Liver (tissue), 3 donors: ENCODE measurements at regions not wholly inside any gene's neighbourhood (a gene's known extent, or its start where the extent isn't known, plus 50 kb on each side); places are given as distances from the start of the nearest gene placed in this dataset.

Source experiments
- CTCF ChIP-seq: fragments of 150-350 bp; IDR thresholded peaks from 2 replicates; pipeline ENCODE4 v1.5.1; 2017; ENCODE audit warnings: improper control_type of control experiment, low read depth, low read length; ENCODE audit not compliant: missing input control
- EGR1 ChIP-seq, 2 donors: IDR thresholded peaks; 2 replicates each; pipeline ENCODE4 v1.6.1; 2016 to 2018; ENCODE audit warnings: antibody characterized with exemption in 2 of 2, low read depth in 2 of 2
- FOXA1 ChIP-seq: IDR thresholded peaks from 2 replicates; pipeline ENCODE4 v1.6.1; 2016; ENCODE audit warnings: antibody characterized with exemption
- GABPA ChIP-seq, 2 donors: IDR thresholded peaks in 1 of 2; conservative IDR thresholded peaks in 1 of 2; 2 replicates each; pipeline ENCODE4 v1.6.1; 2016; ENCODE audit warnings: antibody characterized with exemption in 2 of 2, mild to moderate bottlenecking in 1 of 2, moderate library complexity in 1 of 2
- HNF4A ChIP-seq, 2 donors: conservative IDR thresholded peaks; 2 replicates each; pipeline ENCODE4 v1.6.1; 2016; ENCODE audit warnings: antibody characterized with exemption in 2 of 2, mild to moderate bottlenecking in 2 of 2
- HNF4G ChIP-seq: IDR thresholded peaks from 2 replicates; pipeline ENCODE4 v1.6.1; 2016; ENCODE audit warnings: antibody characterized with exemption
- JUND ChIP-seq, 2 donors: IDR thresholded peaks; 2 replicates each; pipeline ENCODE4 v1.6.1; 2016; ENCODE audit warnings: antibody characterized with exemption in 2 of 2
- MAX ChIP-seq: IDR thresholded peaks from 2 replicates; pipeline ENCODE4 v1.6.1; 2016; ENCODE audit warnings: antibody characterized with exemption
- RAD21 ChIP-seq, 2 donors: IDR thresholded peaks; 2 replicates each; pipeline ENCODE4 v1.6.1; 2016; ENCODE audit warnings: antibody characterized with exemption in 2 of 2, mild to moderate bottlenecking in 2 of 2
- REST ChIP-seq: IDR thresholded peaks from 2 replicates; pipeline ENCODE4 v1.6.1; 2016; ENCODE audit warnings: antibody characterized with exemption, mild to moderate bottlenecking
- RXRA ChIP-seq, 2 donors: IDR thresholded peaks; 2 replicates each; pipeline ENCODE4 v1.6.1; 2017 to 2018; ENCODE audit warnings: antibody characterized with exemption in 2 of 2, mild to moderate bottlenecking in 1 of 2
- TAF1 ChIP-seq: conservative IDR thresholded peaks from 2 replicates; pipeline ENCODE4 v1.6.1; 2016; ENCODE audit warnings: antibody characterized with exemption, mild to moderate bottlenecking
- donor health status: healthy.
- donor health status: healthy.

- TF ChIP-seq JUND (IDR thresholded peaks at IDR 0.05) (no peak), CTCF (no peak), EGR1 (IDR thresholded peaks at IDR 0.05; ENCODE audit: low read depth in 2 of 2) (no peak), TAF1 (no peak), HNF4G (no peak), REST (no peak), HNF4A (conservative IDR thresholded peaks at IDR 0.05) (no peak), MAX (no peak), RXRA (IDR thresholded peaks at IDR 0.05) (no peak), GABPA (IDR thresholded peaks at IDR 0.05 in 1 of 2, conservative IDR thresholded peaks at IDR 0.05 in 1 of 2) (no peak), RAD21 (IDR thresholded peaks at IDR 0.05) (no peak), FOXA1 (no peak)
These were observed 214.5 kb downstream of the SNX13 start for GRCh38 chr7:17725821-17726220.
